SK-N-MC (cell line): ENCODE measurements at regions not wholly inside any gene's neighbourhood (a gene's known extent, or its start where the extent isn't known, plus 50 kb on each side); places are given as distances from the start of the nearest gene placed in this dataset.

Source experiments
- EZH2 ChIP-seq: fragments of 200-600 bp; sonication (generic); IDR thresholded peaks from one replicate; pipeline ENCODE4 v1.6.1; 2017; ENCODE audit warnings: antibody characterized with exemption
- POLR2AphosphoS5 ChIP-seq: IDR thresholded peaks from 2 replicates; pipeline ENCODE4 v1.6.1; 2012; ENCODE audit warnings: mild to moderate bottlenecking, low read depth, low read length, borderline replicate concordance

DNA sequence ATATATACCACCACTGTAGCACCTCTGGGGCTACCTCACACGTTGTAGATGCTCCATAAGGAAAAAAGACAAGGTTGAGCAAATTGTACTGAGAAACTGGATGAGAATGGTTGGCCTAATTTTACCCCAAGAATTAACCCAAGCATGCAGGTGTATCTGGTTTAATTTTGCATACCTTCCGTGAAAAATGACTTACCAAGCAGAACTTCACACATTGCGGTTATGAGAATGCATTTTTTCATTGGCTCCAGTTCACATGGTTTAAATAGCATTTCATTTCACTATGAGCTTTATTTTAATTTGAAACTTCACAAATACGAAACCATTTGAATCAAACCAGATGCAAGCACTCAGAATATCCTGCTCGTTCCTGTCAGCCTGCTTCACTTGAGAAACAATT lies 512.2 kb downstream of the LTN1 start:
- TF ChIP-seq EZH2 = no peak
- TF ChIP-seq POLR2AphosphoS5 = no peak
